ENCODE measurements at regions not wholly inside any gene's neighbourhood (a gene's known extent, or its start where the extent isn't known, plus 50 kb on each side); places are given as distances from the start of the nearest gene placed in this dataset.

DNA sequence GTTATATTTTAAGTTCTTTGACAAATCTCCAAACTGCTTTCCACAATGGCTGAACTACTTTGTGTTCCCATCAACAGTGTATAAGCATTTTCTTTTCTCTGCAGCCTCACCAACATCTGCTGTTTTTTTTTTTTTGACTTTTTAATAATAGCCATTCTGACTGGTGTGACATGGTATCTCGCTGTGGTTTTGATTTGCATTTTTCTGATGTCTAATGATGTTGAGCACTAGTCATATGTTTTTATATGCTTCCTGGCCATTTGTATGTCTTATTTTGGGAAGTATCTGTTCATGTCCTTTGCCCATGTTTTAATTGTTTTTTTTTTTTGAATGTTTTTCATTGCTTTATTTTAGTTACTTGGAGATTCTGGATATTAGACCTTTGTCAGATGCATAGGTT is 196.6 kb downstream of the PLK2 start:
- no peak for TF ChIP-seq YY1 (IDR thresholded peaks at IDR 0.05; ENCODE audit: insufficient read depth, insufficient read length)
- TF ChIP-seq ZNF274 (IDR thresholded peaks at IDR 0.05; ENCODE audit: low read depth, low read length), result no peak
